Chondrocyte (in vitro differentiated cells): ENCODE measurements at regions not wholly inside any gene's neighbourhood (a gene's known extent, or its start where the extent isn't known, plus 50 kb on each side); places are given as distances from the start of the nearest gene placed in this dataset.

Source experiments
- DNase-seq: peaks from one replicate; pipeline ENCODE4 v3.0.0; 2021; ENCODE audit warnings: mixed read lengths, low spot score
- H3K27ac Mint-ChIP-seq: one replicate; pipeline ENCODE4 v1.8.0; 2021; ENCODE audit warnings: mild to moderate bottlenecking, moderate library complexity, mixed read lengths; ENCODE audit not compliant: unreplicated experiment
- H3K27me3 Mint-ChIP-seq: 2 replicates; pipeline ENCODE4 v1.8.0; 2021; ENCODE audit warnings: low read depth, mixed read lengths
- H3K36me3 Mint-ChIP-seq: 2 replicates; pipeline ENCODE4 v1.8.0; 2021; ENCODE audit warnings: low read depth, mixed read lengths
- H3K4me1 Mint-ChIP-seq: 2 replicates; pipeline ENCODE4 v1.8.0; 2021; ENCODE audit warnings: low read depth, mild to moderate bottlenecking, mixed read lengths
- H3K4me3 Mint-ChIP-seq: one replicate; pipeline ENCODE4 v1.8.0; 2021; ENCODE audit warnings: mild to moderate bottlenecking, moderate library complexity, mixed read lengths; ENCODE audit not compliant: unreplicated experiment
- H3K9me3 Mint-ChIP-seq: 2 replicates; pipeline ENCODE4 v1.8.0; 2021; ENCODE audit warnings: low read depth, mixed read lengths
- TF ChIP-seq, protein P1 (sequence below): fragments of 200-600 bp; sonication (generic); IDR thresholded peaks from 2 replicates; pipeline ENCODE4 v1.5.0; 2021; ENCODE audit warnings: antibody characterized with exemption, mild to moderate bottlenecking, moderate library complexity

DNA sequence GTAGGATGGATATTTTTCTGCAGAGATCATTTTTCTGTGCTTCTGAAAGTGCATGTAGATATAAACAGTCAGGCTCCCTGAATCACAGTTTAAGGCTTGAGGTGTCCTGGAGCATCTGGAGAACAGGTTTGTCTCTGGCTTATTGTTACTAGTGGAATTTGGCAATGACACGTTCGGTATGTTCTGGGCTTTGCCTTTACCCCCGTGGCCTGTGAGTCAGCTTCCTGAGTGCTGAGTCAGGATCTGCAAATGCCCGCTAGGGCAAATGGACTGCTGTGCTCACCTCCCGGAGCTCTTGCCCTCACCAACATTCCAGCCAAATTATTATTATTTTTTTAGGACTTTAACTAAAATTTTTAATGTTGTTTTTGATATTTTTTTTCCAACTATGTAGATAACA is 192.5 kb upstream of the PRSS1 start:
- Mint-ChIP-seq H3K27ac (peak overlapping the region; percentile 82), H3K36me3 (no peaks in the 10 kb centered on the region), H3K4me3 (no peak overlapping the region), H3K9me3 (peaks cover 2% of the 10 kb centered on the region), H3K27me3 (no peaks in the 10 kb centered on the region), H3K4me1 (peaks cover 60% of the 10 kb centered on the region)
- TF ChIP-seq, protein P1, sequence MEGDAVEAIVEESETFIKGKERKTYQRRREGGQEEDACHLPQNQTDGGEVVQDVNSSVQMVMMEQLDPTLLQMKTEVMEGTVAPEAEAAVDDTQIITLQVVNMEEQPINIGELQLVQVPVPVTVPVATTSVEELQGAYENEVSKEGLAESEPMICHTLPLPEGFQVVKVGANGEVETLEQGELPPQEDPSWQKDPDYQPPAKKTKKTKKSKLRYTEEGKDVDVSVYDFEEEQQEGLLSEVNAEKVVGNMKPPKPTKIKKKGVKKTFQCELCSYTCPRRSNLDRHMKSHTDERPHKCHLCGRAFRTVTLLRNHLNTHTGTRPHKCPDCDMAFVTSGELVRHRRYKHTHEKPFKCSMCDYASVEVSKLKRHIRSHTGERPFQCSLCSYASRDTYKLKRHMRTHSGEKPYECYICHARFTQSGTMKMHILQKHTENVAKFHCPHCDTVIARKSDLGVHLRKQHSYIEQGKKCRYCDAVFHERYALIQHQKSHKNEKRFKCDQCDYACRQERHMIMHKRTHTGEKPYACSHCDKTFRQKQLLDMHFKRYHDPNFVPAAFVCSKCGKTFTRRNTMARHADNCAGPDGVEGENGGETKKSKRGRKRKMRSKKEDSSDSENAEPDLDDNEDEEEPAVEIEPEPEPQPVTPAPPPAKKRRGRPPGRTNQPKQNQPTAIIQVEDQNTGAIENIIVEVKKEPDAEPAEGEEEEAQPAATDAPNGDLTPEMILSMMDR = peak; percentile 59
- DNase-seq = no peak

DNA sequence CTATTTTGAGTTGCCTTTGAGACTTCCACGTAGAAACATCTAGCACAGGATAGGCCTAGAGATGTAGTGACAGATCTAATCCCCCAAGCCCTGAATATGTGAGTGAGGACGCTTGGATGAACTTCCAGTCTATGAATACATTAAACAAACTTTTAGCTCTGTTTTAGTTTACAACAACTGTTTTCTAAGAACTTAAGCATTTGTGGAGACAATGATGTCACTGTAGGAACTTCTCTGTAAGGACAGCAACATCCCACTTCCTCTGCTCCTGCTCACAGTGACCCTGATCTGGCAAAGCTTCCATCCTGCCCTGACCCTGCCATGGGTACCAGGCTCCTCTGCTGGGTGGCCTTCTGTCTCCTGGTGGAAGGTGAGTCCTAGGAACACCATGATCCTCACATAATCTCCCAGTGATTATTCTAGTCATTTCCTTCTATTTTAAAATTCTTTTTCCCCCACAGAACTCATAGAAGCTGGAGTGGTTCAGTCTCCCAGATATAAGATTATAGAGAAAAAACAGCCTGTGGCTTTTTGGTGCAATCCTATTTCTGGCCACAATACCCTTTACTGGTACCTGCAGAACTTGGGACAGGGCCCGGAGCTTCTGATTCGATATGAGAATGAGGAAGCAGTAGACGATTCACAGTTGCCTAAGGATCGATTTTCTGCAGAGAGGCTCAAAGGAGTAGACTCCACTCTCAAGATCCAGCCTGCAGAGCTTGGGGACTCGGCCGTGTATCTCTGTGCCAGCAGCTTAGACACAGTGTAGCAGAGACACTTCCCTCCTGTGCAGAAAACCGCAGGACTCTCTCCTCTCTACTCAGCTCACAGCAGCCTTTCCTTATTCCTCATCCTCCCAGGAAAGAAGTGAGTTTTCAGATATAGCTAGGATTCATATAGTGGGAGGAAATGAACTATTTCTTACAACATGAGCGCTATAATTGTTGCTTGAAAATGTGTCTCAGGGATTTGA is 194.4 kb upstream of the PRSS1 start:
- no peak for DNase-seq
- H3K36me3 Mint-ChIP-seq = no peaks in the 10 kb centered on the region
- peaks cover 2% of the 10 kb centered on the region for H3K9me3 Mint-ChIP-seq
- TF ChIP-seq, protein P1 = no peak
- H3K4me3 Mint-ChIP-seq = no peak overlapping the region
- H3K4me1 Mint-ChIP-seq = peaks cover 51% of the 10 kb centered on the region
- no peaks in the 10 kb centered on the region for H3K27me3 Mint-ChIP-seq
- H3K27ac Mint-ChIP-seq = no peak overlapping the region

DNA sequence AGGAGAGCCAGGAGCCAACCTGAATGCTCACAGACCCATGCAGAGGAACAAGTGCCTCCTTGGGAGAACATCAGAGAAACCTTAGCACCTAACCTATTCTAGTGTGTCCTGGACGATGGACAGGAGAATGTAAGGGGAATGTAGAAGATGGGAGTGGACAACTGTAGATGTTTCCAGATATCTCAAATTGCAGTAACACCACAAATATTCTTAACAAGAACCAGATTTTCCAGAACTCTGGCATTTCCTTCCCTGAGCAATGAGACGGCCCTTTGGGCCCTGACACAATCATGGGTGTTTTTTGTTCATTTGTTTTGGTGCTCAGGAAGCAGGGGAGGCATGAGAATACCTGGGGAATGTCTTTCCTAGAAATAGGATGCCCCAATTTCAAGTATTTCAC is 196.1 kb upstream of the PRSS1 start:
- no peak overlapping the region for H3K27ac Mint-ChIP-seq
- TF ChIP-seq, protein P1 = no peak

DNA sequence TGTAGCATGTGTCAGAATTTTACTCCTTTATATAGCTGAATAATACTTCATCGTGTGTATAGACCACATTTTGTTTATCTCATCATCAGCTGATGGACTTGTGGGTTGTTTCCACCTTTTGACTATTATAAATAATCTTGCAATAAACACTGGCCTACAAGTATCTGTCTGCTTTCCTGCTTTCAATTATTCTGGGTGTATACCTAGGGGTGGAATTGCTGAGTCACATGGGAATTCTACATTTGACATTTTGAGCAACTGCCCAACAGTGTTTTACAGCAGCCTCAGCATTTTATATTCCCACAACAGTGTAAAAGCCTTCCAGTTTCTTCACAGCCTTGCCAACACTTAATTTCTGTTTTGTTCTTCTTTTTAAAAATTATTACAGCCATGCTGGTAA is 200.3 kb upstream of the PRSS1 start:
- DNase-seq = no peak
- no peak overlapping the region for H3K27ac Mint-ChIP-seq
- H3K27me3 Mint-ChIP-seq = no peaks in the 10 kb centered on the region
- H3K4me3 Mint-ChIP-seq = no peak overlapping the region
- TF ChIP-seq, protein P1 = no peak
- H3K4me1 Mint-ChIP-seq = peaks cover under 1% of the 10 kb centered on the region
- no peaks in the 10 kb centered on the region for H3K36me3 Mint-ChIP-seq
- H3K9me3 Mint-ChIP-seq = no peaks in the 10 kb centered on the region

More for the DNA sequence above, 196.1 kb upstream of the PRSS1 start:
- Mint-ChIP-seq H3K4me1 (peaks cover 41% of the 10 kb centered on the region), H3K36me3 (no peaks in the 10 kb centered on the region), H3K4me3 (no peak overlapping the region), H3K27me3 (no peaks in the 10 kb centered on the region), H3K9me3 (no peaks in the 10 kb centered on the region)
- DNase-seq = no peak

DNA sequence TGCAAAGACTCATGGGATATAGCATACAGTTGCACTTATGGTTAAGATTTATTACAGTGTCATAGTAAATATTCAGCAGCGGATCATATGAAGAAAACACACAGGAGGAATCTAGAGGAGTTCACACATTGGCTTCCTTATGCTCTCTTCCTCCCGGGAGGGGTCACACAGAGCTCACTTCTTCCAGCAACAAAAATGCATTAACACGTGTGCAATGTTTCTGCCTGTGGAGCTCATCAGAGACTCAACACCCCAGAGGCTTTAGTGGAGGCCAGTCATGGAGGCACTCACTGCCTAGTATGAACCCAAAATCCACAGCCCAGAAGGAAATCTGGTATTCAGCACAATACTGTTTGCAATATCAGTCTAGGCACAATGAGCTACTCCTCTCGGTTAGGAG is 202.8 kb upstream of the PRSS1 start:
- H3K4me1 Mint-ChIP-seq = no peaks in the 10 kb centered on the region
- H3K4me3 Mint-ChIP-seq = no peak overlapping the region
- DNase-seq = no peak
- H3K27me3 Mint-ChIP-seq = no peaks in the 10 kb centered on the region
- TF ChIP-seq, protein P1 = no peak
- no peak overlapping the region for H3K27ac Mint-ChIP-seq
- no peaks in the 10 kb centered on the region for H3K36me3 Mint-ChIP-seq
- no peaks in the 10 kb centered on the region for H3K9me3 Mint-ChIP-seq
